ENCODE measurements at regions not wholly inside any gene's neighbourhood (a gene's known extent, or its start where the extent isn't known, plus 50 kb on each side); places are given as distances from the start of the nearest gene placed in this dataset.
"Not testable (repeated sequence)": the region's sequence is repeated elsewhere in the genome, so short reads cannot be mapped to it uniquely, and the experiment has no call there.

DNA sequence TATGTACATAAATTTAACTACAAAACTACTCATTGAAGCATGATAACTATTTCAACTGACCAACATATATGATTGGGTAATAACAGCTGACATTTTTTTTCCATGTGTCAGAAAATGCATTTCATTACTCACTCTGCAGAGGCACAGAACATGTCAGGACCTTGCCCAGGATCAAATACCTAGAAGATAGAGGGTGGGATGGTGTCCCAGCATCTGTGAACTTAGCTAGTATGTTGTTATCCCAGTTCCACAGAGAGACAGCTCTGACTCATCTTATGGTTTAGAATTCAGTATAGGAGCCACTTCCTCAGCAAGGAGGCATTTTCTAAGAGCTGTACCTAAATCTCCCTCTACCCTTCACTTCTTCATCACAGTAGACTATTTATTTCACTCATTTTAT lies 1198.6 kb upstream of the ACO1 start:
- no peak overlapping the region for H2AFZ ChIP-seq
- no peaks in the 10 kb centered on the region for H3K9me3 ChIP-seq (ENCODE audit: insufficient read depth, low read depth)
- DNase-seq = no peak
- no peaks in the 10 kb centered on the region for H3K4me1 ChIP-seq (replicated peaks; ENCODE audit: insufficient read depth)
- TF ChIP-seq, protein P1, sequence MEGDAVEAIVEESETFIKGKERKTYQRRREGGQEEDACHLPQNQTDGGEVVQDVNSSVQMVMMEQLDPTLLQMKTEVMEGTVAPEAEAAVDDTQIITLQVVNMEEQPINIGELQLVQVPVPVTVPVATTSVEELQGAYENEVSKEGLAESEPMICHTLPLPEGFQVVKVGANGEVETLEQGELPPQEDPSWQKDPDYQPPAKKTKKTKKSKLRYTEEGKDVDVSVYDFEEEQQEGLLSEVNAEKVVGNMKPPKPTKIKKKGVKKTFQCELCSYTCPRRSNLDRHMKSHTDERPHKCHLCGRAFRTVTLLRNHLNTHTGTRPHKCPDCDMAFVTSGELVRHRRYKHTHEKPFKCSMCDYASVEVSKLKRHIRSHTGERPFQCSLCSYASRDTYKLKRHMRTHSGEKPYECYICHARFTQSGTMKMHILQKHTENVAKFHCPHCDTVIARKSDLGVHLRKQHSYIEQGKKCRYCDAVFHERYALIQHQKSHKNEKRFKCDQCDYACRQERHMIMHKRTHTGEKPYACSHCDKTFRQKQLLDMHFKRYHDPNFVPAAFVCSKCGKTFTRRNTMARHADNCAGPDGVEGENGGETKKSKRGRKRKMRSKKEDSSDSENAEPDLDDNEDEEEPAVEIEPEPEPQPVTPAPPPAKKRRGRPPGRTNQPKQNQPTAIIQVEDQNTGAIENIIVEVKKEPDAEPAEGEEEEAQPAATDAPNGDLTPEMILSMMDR (conservative IDR thresholded peaks at IDR 0.05) = no peak
- TF ChIP-seq EZH2 (IDR thresholded peaks at IDR 0.05; ENCODE audit: low read depth) = no peak
- intact Hi-C loops (cut with micrococcal nuclease; ENCODE audit: unreplicated experiment) = no loop called here
- no peaks in the 10 kb centered on the region for H3F3A ChIP-seq (ENCODE audit: insufficient read depth, low read depth)
- no peaks in the 10 kb centered on the region for H3K9me2 ChIP-seq (ENCODE audit: insufficient read depth)
- no peaks in the 10 kb centered on the region for H4K20me1 ChIP-seq (ENCODE audit: insufficient read depth)
- ChIA-PET POLR2A (ENCODE audit: unreplicated experiment) (no interaction called here), CTCF (no interaction called here)
- BruUV-seq (replicated peaks) = no TSS peak
- no peak overlapping the region for H3K27ac ChIP-seq
- H3K4me2 ChIP-seq = no peak overlapping the region
- H3K4me3 ChIP-seq = no peak overlapping the region
- no peaks in the 10 kb centered on the region for H3K36me3 ChIP-seq (ENCODE audit: low read depth)
- no peaks in the 10 kb centered on the region for H3K79me2 ChIP-seq (ENCODE audit: low read depth)
- no peaks in the 10 kb centered on the region for H3K27me3 ChIP-seq (ENCODE audit: insufficient read depth, low read depth)

DNA sequence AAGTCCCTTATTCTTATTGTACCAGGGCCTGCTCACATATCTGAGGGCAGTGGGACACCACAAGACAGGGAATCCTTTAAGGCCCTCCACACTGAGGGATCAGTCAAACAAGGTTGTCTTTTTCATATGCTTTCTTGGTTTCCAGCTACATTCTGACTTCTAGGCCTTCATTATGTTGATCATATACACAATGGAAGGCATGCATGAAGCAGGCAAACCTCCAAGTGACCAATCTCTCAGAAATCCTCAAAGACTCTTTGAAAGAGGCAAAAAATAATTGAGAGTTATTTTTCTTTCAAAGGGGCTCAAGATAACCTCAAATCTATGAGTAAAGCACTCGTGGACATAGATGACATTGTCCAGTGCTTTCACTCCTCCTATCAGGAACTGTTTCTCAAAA lies 1195.9 kb upstream of the ACO1 start:
- Histone ChIP-seq H4K20me1 (ENCODE audit: insufficient read depth) (no peaks in the 10 kb centered on the region), H3K36me3 (ENCODE audit: low read depth) (no peaks in the 10 kb centered on the region), H3K4me2 (no peak overlapping the region), H3K27me3 (ENCODE audit: insufficient read depth, low read depth) (no peaks in the 10 kb centered on the region), H3F3A (ENCODE audit: insufficient read depth, low read depth) (no peaks in the 10 kb centered on the region), H2AFZ (no peak overlapping the region), H3K4me1 (replicated peaks; ENCODE audit: insufficient read depth) (no peaks in the 10 kb centered on the region), H3K79me2 (ENCODE audit: low read depth) (no peaks in the 10 kb centered on the region), H3K27ac (no peak overlapping the region), H3K9me3 (ENCODE audit: insufficient read depth, low read depth) (no peaks in the 10 kb centered on the region), H3K4me3 (no peak overlapping the region), H3K9me2 (ENCODE audit: insufficient read depth) (no peaks in the 10 kb centered on the region)
- POLR2A ChIA-PET (ENCODE audit: unreplicated experiment) = no interaction called here
- CTCF ChIA-PET = no interaction called here
- DNase-seq = no peak
- no TSS peak for BruUV-seq (replicated peaks)
- TF ChIP-seq, protein P1 (conservative IDR thresholded peaks at IDR 0.05) = no peak
- no peak for TF ChIP-seq EZH2 (IDR thresholded peaks at IDR 0.05; ENCODE audit: low read depth)
- intact Hi-C loops (cut with micrococcal nuclease; ENCODE audit: unreplicated experiment) = no loop called here

DNA sequence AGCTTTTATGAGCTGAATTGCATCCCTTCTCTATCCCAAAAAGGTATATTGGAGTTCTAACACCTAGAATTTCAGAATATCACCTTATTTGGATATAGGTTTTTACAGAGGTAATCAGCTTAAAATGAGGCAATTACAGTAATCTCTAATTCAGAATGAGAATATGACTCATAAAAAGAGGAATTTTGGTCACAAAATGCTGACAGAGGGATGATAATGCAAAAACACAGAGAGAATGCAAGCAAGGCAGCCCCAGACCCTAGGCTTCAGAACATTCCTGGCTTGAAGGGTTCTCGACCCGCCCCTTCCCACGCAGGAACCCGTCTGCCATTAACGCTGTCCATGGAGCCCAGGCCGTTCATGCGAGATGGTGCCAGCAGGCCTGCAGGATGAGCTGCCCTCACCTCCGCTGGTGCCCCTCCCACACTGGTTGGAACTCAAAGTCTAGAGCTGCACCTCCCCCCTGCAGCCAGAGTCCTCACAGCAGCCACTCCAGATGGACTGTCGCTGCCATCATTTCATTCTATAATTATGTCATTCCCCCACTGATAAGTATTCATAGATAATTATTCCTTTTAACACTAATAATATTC lies 1173.4 kb upstream of the ACO1 start:
- TF ChIP-seq EZH2 (IDR thresholded peaks at IDR 0.05; ENCODE audit: low read depth) = no peak
- TF ChIP-seq, protein P1 (conservative IDR thresholded peaks at IDR 0.05) = no peak
- Histone ChIP-seq H3K4me3 (no peak overlapping the region), H3K79me2 (ENCODE audit: low read depth) (no peaks in the 10 kb centered on the region), H3K4me1 (replicated peaks; ENCODE audit: insufficient read depth) (no peaks in the 10 kb centered on the region), H3K4me2 (no peak overlapping the region), H3K9me3 (ENCODE audit: insufficient read depth, low read depth) (no peaks in the 10 kb centered on the region), H3K9me2 (ENCODE audit: insufficient read depth) (no peaks in the 10 kb centered on the region), H3K36me3 (ENCODE audit: low read depth) (no peaks in the 10 kb centered on the region), H3F3A (ENCODE audit: insufficient read depth, low read depth) (no peaks in the 10 kb centered on the region), H2AFZ (no peak overlapping the region), H4K20me1 (ENCODE audit: insufficient read depth) (no peaks in the 10 kb centered on the region), H3K27me3 (ENCODE audit: insufficient read depth, low read depth) (no peaks in the 10 kb centered on the region), H3K27ac (0 out of 2 replicates have a peak overlapping the region, but pooled peaks have one; percentile 20)
- no TSS peak for BruUV-seq (replicated peaks)
- intact Hi-C loops (cut with micrococcal nuclease; ENCODE audit: unreplicated experiment) = no loop called here
- ChIA-PET POLR2A (ENCODE audit: unreplicated experiment) (no interaction called here), CTCF (no interaction called here)
- DNase-seq = no peak

DNA sequence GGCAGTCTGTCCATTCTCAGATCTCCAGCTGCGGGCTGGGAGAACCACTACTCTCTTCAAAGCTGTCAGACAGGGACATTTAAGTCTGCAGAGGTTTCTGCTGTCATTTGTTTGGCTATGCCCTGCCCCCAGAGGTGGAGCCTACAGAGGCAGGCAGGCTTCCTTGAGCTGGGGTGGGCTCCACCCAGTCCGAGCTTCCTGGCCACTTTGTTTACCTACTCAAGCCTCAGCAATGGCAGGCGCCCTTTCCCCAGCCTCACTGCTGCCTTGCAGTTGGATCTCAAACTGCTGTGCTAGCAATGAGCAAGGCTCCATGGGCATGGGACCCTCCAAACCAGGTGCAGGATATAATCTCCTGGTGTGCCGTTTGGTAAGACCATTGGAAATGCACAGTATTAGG lies 1154.5 kb upstream of the ACO1 start:
- H3K9me3 ChIP-seq (ENCODE audit: insufficient read depth, low read depth); H3K4me2 ChIP-seq; POLR2A ChIA-PET (ENCODE audit: unreplicated experiment); H3F3A ChIP-seq (ENCODE audit: insufficient read depth, low read depth); intact Hi-C loops (cut with micrococcal nuclease; ENCODE audit: unreplicated experiment); H3K4me3 ChIP-seq; H3K27me3 ChIP-seq (ENCODE audit: insufficient read depth, low read depth); H2AFZ ChIP-seq; BruUV-seq (replicated peaks); H3K9me2 ChIP-seq (ENCODE audit: insufficient read depth); H3K4me1 ChIP-seq (replicated peaks; ENCODE audit: insufficient read depth); H3K79me2 ChIP-seq (ENCODE audit: low read depth); DNase-seq; CTCF ChIA-PET; H4K20me1 ChIP-seq (ENCODE audit: insufficient read depth); H3K27ac ChIP-seq; H3K36me3 ChIP-seq (ENCODE audit: low read depth): not testable (repeated sequence)

Data from PC-9 (cell line).